ENCODE measurements at regions not wholly inside any gene's neighbourhood (a gene's known extent, or its start where the extent isn't known, plus 50 kb on each side); places are given as distances from the start of the nearest gene placed in this dataset.
"Not testable (repeated sequence)": the region's sequence is repeated elsewhere in the genome, so short reads cannot be mapped to it uniquely, and the experiment has no call there.

GRCh38 chr4:140237616-140238350 lies 83.8 kb upstream of the MAML3 start:
- Mint-ChIP-seq H3K9me3 (no peaks in the 10 kb centered on the region), H3K36me3 (peaks cover 0 to 4% of the 10 kb centered on the region in 2 donors), H3K27ac (peak overlapping the region in 1 of 2 donors; percentile 23)
- DNase-seq (ENCODE audit: low spot score in 2 of 2) (no peak), ATAC-seq (no peak)

GRCh38 chr4:140236654-140237169 lies 82.7 kb upstream of the MAML3 start:
- DNase-seq (ENCODE audit: low spot score in 2 of 2) = no peak
- no peak for ATAC-seq
- Mint-ChIP-seq H3K27ac (no peak overlapping the region), H3K36me3 (peaks cover 0 to 4% of the 10 kb centered on the region in 2 donors), H3K9me3 (no peaks in the 10 kb centered on the region)

DNA sequence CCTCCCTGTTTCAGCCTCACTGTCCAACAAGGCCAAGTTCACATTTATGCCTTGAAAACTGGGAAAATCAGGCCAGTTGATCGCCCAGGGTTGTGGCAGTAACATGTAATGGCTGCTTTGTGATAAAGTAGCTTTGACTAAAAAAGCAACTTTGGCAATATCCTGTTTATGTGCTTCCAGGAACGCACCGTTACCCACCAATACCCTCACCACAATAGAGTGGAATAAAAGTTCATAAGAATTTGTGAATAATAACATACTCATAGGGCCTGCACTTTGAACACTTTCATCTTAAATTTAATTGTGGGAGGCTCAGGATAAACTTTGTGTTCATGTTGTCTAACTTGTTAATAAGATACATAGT lies 80.7 kb upstream of the MAML3 start:
- no peak for DNase-seq (ENCODE audit: low spot score in 2 of 2)

DNA sequence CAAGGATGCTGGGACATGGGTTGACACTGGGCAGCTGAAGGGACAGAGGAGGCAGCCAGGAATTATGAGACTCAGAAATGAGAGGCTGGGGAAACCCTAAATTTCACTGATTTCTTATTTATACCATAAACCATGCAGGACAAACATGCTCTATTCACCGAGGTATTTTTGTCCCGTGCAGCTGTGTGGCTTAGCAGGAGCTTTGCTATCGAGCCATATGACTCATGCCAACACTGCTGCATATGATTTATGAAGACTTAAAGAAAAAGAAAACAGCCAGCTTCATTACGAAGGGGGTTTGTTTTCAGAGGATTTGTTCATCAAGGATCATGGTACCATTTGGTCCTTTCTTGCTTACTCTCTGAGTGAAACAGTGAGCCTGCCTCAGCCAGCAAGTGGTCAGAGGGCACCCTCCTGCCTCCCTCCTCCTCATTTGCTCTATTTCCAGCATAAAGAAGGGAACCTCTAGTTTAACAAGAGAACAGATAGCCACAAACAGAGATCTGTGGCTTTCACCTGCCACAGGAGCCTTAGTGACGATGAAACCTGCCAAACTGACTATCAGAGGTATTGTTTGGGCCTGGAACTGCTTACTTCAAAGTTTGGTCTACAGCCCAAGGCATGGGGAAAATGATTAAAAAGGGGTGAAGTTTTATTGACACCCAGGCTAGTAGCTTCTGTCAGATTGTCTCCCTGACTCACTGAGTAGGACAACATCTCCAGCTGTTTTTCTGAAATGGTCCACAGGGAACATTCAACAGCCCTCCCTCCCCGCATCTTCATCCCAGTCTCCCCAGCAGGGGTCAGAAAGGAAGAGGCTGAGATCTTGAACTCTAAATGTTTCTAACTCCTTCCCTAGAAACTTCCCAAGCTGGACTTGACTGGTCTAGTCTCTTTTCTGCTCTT lies 80.1 kb upstream of the MAML3 start:
- DNase-seq (ENCODE audit: low spot score in 2 of 2) (no peak), ATAC-seq (peak in 1 of 2 donors; percentile 68)
- H3K9me3 Mint-ChIP-seq = no peaks in the 10 kb centered on the region
- H3K27ac Mint-ChIP-seq = peak overlapping the region in 1 of 2 donors; percentile 94
- peaks cover 0 to 4% of the 10 kb centered on the region in 2 donors for H3K36me3 Mint-ChIP-seq

More for the DNA sequence above, 80.7 kb upstream of the MAML3 start:
- H3K9me3 Mint-ChIP-seq = no peaks in the 10 kb centered on the region
- peak; percentile 44 to 81 for ATAC-seq
- peak overlapping the region in 1 of 2 donors; percentile 94 for H3K27ac Mint-ChIP-seq
- H3K36me3 Mint-ChIP-seq = peaks cover 0 to 4% of the 10 kb centered on the region in 2 donors

GRCh38 chr4:140229881-140230280 lies 75.9 kb upstream of the MAML3 start:
- no peaks in the 10 kb centered on the region for H3K9me3 Mint-ChIP-seq
- DNase-seq (ENCODE audit: low spot score in 2 of 2) (no peak), ATAC-seq (no peak)
- H3K27ac Mint-ChIP-seq = no peak overlapping the region
- peaks cover 0 to 4% of the 10 kb centered on the region in 2 donors for H3K36me3 Mint-ChIP-seq

DNA sequence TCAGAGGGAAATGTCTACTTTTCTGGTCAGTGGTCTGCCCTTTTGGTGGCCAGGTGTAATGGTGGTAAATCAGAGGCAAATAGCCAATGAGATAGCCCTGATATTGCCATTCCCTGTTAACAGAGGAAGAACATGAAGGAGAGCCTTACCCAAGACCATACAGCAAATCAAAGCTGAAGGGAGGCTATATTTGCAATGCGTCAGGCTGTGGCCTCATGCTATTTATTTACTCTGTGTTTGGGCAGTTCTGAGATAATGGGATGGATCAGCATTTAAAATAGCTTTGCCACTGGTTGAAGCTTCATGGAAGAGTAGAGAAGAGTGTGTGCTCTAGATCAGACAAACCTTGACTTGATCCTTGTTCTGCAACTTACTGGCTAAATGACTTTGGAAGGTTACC lies 73.3 kb upstream of the MAML3 start:
- DNase-seq (ENCODE audit: low spot score in 2 of 2) = no peak

GRCh38 chr4:140223056-140223810 lies 69.2 kb upstream of the MAML3 start:
- Mint-ChIP-seq H3K27ac (no peak overlapping the region), H3K9me3 (no peaks in the 10 kb centered on the region), H3K36me3 (no peaks in the 10 kb centered on the region)
- DNase-seq (ENCODE audit: low spot score in 2 of 2) = no peak
- no peak for ATAC-seq

More for the DNA sequence above, 73.3 kb upstream of the MAML3 start:
- H3K9me3 Mint-ChIP-seq = no peaks in the 10 kb centered on the region
- no peak overlapping the region for H3K27ac Mint-ChIP-seq
- no peak for ATAC-seq
- H3K36me3 Mint-ChIP-seq = no peaks in the 10 kb centered on the region

DNA sequence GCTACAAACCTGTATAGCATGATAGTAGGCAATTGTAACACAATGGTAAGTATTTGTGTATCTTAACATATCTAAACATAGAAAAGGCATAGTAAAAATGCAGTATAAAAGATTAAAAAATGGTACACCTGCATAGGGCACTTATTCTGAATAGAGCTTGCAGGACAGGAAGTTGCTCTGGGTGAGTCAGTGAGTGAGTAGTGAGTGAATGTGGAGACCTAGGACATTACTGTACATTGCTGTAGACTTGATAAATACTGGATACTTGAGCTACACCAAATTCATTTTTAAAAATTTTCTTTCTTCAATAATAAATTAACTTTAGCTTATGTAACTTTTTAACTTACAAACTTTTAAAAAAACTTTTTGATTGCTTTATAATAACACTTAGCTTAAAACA lies 68.2 kb upstream of the MAML3 start:
- no peaks in the 10 kb centered on the region for H3K9me3 Mint-ChIP-seq
- H3K36me3 Mint-ChIP-seq = no peaks in the 10 kb centered on the region
- H3K27ac Mint-ChIP-seq = no peak overlapping the region
- ATAC-seq (peak in 1 of 2 donors; percentile 39), DNase-seq (ENCODE audit: low spot score in 2 of 2) (no peak)

GRCh38 chr4:140220058-140220457 lies 66.1 kb upstream of the MAML3 start:
- ATAC-seq = no peak
- H3K36me3 Mint-ChIP-seq = no peaks in the 10 kb centered on the region
- no peak for DNase-seq (ENCODE audit: low spot score in 2 of 2)
- no peak overlapping the region for H3K27ac Mint-ChIP-seq
- H3K9me3 Mint-ChIP-seq = no peaks in the 10 kb centered on the region

GRCh38 chr4:140219567-140219966 lies 65.6 kb upstream of the MAML3 start:
- DNase-seq (ENCODE audit: low spot score in 2 of 2) (no peak), ATAC-seq (no peak)
- no peak overlapping the region for H3K27ac Mint-ChIP-seq
- H3K9me3 Mint-ChIP-seq = no peaks in the 10 kb centered on the region
- no peaks in the 10 kb centered on the region for H3K36me3 Mint-ChIP-seq

DNA sequence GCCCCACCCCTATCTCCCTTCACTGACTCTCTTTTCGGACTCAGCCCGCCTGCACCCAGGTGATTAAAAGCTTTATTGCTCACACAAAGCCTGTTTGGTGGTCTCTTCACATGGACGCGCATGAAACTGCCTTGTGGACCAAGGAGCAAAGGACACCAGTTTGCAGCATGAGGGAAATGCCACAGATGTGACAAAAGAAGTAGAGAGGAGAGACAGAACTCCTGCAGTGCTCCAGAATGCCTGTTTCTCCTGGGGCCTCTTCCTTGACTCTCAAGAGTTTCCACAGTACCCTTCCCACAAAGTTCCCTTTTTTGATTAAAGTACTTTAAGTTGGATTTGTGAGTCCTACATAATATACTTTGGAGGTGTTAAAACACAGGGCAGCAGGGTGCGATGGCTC lies 65.1 kb upstream of the MAML3 start:
- ATAC-seq = not testable (repeated sequence)

GRCh38 chr4:140213749-140214148 lies 59.8 kb upstream of the MAML3 start:
- Mint-ChIP-seq H3K9me3 (peaks cover 0 to 4% of the 10 kb centered on the region in 2 donors), H3K27ac (no peak overlapping the region), H3K36me3 (no peaks in the 10 kb centered on the region)
- DNase-seq (ENCODE audit: low spot score in 2 of 2) = no peak
- no peak for ATAC-seq

More for the DNA sequence above, 65.1 kb upstream of the MAML3 start:
- not testable (repeated sequence) for H3K36me3 Mint-ChIP-seq; DNase-seq (ENCODE audit: low spot score in 2 of 2); H3K9me3 Mint-ChIP-seq; H3K27ac Mint-ChIP-seq

DNA sequence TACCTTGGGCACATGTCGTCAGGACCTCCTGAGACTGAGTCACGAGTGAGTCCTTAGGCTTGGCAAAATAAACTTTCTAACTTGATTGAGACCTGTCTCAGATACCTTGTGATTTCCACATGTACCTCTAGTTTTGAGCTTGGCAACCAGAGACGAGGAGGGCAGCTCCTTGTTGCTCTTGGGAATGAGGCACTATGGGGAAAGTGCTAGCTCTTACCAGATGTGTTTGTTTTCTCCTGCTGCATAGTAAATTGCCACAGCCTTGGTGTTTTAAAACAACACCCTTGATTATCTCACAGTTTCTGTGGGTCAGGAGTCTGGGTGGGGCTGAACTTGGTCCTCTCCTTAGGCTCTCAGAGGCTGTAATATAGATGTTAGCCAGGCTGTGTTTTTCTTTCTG lies 59.1 kb upstream of the MAML3 start:
- no peak for DNase-seq (ENCODE audit: low spot score in 2 of 2)
- H3K36me3 Mint-ChIP-seq = no peaks in the 10 kb centered on the region
- ATAC-seq = no peak
- no peak overlapping the region for H3K27ac Mint-ChIP-seq
- peaks cover 0 to 4% of the 10 kb centered on the region in 2 donors for H3K9me3 Mint-ChIP-seq

- Mint-ChIP-seq H3K9me3 (peaks cover 0 to 4% of the 10 kb centered on the region in 2 donors), H3K36me3 (no peaks in the 10 kb centered on the region), H3K27ac (no peak overlapping the region)
- DNase-seq (ENCODE audit: low spot score in 2 of 2) = no peak
- ATAC-seq = no peak
Observed at GRCh38 chr4:140212646-140213045, 58.7 kb upstream of the MAML3 start.

GRCh38 chr4:140212194-140212593 lies 58.2 kb upstream of the MAML3 start:
- H3K27ac Mint-ChIP-seq = no peak overlapping the region
- DNase-seq (ENCODE audit: low spot score in 2 of 2) = no peak
- H3K9me3 Mint-ChIP-seq = peaks cover 0 to 4% of the 10 kb centered on the region in 2 donors
- ATAC-seq = no peak
- no peaks in the 10 kb centered on the region for H3K36me3 Mint-ChIP-seq

DNA sequence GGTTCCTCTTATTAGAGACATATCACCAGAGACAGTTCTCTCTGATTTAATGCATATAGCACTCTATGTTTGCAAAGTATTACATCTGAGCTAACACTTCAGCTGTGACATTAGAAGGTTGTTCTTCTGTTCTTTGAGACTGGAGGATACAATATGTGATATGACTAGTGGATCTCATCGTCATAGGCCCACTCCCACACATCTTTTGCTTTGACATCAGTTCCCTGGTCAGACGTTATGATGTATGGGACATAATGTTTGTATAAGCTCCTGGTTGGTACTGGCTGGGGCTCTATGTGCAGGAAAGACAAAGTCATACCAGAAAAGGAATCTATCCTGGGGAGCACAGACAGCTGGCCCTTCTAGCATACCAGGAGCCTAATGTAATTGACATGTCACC lies 57.7 kb upstream of the MAML3 start:
- H3K27ac Mint-ChIP-seq = no peak overlapping the region
- no peak for ATAC-seq
- DNase-seq (ENCODE audit: low spot score in 2 of 2) = no peak
- H3K9me3 Mint-ChIP-seq = peaks cover 0 to 4% of the 10 kb centered on the region in 2 donors
- no peaks in the 10 kb centered on the region for H3K36me3 Mint-ChIP-seq

GRCh38 chr4:140211161-140211560 lies 57.2 kb upstream of the MAML3 start:
- H3K27ac Mint-ChIP-seq = no peak overlapping the region
- ATAC-seq (no peak), DNase-seq (ENCODE audit: low spot score in 2 of 2) (no peak)
- H3K36me3 Mint-ChIP-seq = no peaks in the 10 kb centered on the region
- H3K9me3 Mint-ChIP-seq = peaks cover 0 to 4% of the 10 kb centered on the region in 2 donors
